HL-60 (cell line): ENCODE measurements at regions not wholly inside any gene's neighbourhood (a gene's known extent, or its start where the extent isn't known, plus 50 kb on each side); places are given as distances from the start of the nearest gene placed in this dataset.

Source experiments
- DNase-seq, 2 experiments: peaks; one replicate each; pipeline ENCODE4 v3.0.0-alpha.2; 2010 to 2020; ENCODE audit warnings: low read depth in 1 of 2, low spot score in 1 of 2
- H3K27ac ChIP-seq: fragments of 250-450 bp; sonication (Bioruptor Pico); replicated peaks from 2 replicates; pipeline ENCODE4 v1.5.1; 2020; ENCODE audit warnings: mild to moderate bottlenecking, moderate library complexity
- H3K27me3 ChIP-seq: fragments of 250-450 bp; sonication (Bioruptor Pico); 2 replicates; pipeline ENCODE4 v1.5.1; 2021; ENCODE audit warnings: mild to moderate bottlenecking, moderate library complexity; ENCODE audit not compliant: insufficient read depth, poor library complexity, severe bottlenecking
- H3K4me3 ChIP-seq: replicated peaks from 2 replicates; pipeline ENCODE4 v1.5.1; 2011; ENCODE audit warnings: mild to moderate bottlenecking, control low read depth, low read length; ENCODE audit not compliant: insufficient read depth
- GABPA ChIP-seq: IDR thresholded peaks from 2 replicates; pipeline ENCODE4 v1.6.1; 2012; ENCODE audit warnings: low read depth
- POLR2AphosphoS5 ChIP-seq: IDR thresholded peaks from 2 replicates; pipeline ENCODE4 v1.6.1; 2012; ENCODE audit warnings: low read depth
- REST ChIP-seq: IDR thresholded peaks from 2 replicates; pipeline ENCODE4 v1.6.1; 2012; ENCODE audit warnings: low read depth; ENCODE audit not compliant: insufficient replicate concordance
- SPI1 ChIP-seq: IDR thresholded peaks from 2 replicates; pipeline ENCODE4 v1.6.1; 2012; ENCODE audit warnings: low read depth, mild to moderate bottlenecking, borderline replicate concordance
- TF ChIP-seq, protein P1 (sequence below): IDR thresholded peaks from one replicate; pipeline ENCODE4 v1.5.1; 2011; ENCODE audit warnings: low read length, control low read depth, inconsistent platforms; ENCODE audit not compliant: insufficient read depth

DNA sequence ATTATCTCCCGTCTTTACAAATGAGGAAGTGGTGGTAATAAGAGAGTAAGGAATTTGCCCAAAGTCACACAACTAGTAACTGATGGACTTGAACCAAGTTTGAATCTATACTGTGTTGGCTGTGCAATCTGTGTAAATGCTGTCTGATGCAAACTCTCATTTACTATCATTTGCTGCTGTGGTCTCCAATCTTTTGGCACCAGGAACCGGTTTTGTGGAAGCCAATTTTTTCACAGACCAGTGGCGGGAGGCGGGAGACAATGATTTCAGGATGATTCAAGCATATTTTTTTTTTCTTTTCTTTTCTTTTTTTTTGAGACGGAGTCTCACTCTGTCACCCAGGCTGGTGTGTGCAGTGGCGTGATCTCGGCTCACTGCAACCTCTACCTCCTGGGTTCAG lies 450.0 kb upstream of the FZD8 start:
- TF ChIP-seq SPI1, result peak; percentile 50; the same call in 1 of the 2 replicates
- no peak for TF ChIP-seq POLR2AphosphoS5
- Histone ChIP-seq H3K27me3 (no peaks in the 10 kb centered on the region), H3K27ac (no peak overlapping the region), H3K4me3 (no peak overlapping the region)
- DNase-seq, result no peak

- no peak for DNase-seq
- H3K4me3 ChIP-seq, result no peak overlapping the region
- no peak overlapping the region for H3K27ac ChIP-seq
- no peaks in the 10 kb centered on the region for H3K27me3 ChIP-seq
- TF ChIP-seq REST (no peak), POLR2AphosphoS5 (no peak), GABPA (no peak)
- TF ChIP-seq, protein P1, sequence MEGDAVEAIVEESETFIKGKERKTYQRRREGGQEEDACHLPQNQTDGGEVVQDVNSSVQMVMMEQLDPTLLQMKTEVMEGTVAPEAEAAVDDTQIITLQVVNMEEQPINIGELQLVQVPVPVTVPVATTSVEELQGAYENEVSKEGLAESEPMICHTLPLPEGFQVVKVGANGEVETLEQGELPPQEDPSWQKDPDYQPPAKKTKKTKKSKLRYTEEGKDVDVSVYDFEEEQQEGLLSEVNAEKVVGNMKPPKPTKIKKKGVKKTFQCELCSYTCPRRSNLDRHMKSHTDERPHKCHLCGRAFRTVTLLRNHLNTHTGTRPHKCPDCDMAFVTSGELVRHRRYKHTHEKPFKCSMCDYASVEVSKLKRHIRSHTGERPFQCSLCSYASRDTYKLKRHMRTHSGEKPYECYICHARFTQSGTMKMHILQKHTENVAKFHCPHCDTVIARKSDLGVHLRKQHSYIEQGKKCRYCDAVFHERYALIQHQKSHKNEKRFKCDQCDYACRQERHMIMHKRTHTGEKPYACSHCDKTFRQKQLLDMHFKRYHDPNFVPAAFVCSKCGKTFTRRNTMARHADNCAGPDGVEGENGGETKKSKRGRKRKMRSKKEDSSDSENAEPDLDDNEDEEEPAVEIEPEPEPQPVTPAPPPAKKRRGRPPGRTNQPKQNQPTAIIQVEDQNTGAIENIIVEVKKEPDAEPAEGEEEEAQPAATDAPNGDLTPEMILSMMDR, result no peak
Observed at GRCh38 chr10:36091007-36091406, 448.9 kb upstream of the FZD8 start.

DNA sequence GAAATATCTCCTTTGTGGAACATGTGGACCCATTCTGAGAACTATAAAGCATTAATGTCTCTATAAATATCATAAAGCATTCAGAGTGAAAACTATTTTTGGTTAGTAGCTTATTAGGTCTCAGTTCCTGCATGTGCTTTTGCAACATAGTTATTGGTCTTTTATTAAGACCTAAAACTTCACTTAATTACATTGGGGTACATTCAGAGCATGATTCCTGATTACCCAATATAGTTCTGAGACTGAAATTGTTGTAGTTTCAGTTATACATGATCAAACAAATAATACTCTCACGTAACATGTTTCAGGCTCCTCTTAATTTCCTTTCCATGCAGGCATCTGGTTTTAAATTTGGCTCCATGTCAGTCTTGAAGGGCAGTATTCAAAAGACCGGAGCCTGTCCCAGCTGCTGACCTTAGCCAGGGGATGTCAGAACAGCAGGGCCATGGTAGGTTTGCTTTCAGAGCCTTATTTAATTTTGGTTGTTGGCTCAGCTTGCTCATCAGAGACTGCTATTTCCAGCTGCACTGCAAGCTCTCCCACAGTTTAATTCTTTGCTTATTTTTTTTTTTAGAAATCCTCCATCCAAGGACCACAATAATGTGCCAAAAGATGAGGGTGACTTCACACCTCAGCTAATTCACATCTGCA lies 447.8 kb upstream of the FZD8 start:
- H3K27ac ChIP-seq, result no peak overlapping the region
- H3K27me3 ChIP-seq, result no peaks in the 10 kb centered on the region
- H3K4me3 ChIP-seq, result no peak overlapping the region
- no peak for TF ChIP-seq POLR2AphosphoS5
- no peak for TF ChIP-seq REST
- TF ChIP-seq, protein P1, result no peak
- no peak for TF ChIP-seq GABPA
- TF ChIP-seq SPI1, result no peak
- DNase-seq, result no peak

GRCh38 chr10:36087006-36088005 lies 445.2 kb upstream of the FZD8 start:
- H3K27ac ChIP-seq, result no peak overlapping the region
- no peaks in the 10 kb centered on the region for H3K27me3 ChIP-seq
- no peak overlapping the region for H3K4me3 ChIP-seq
- no peak for DNase-seq
- TF ChIP-seq, protein P1, result no peak
- no peak for TF ChIP-seq SPI1
- no peak for TF ChIP-seq REST
- no peak for TF ChIP-seq GABPA
- TF ChIP-seq POLR2AphosphoS5, result no peak
